ENCODE measurements at regions not wholly inside any gene's neighbourhood (a gene's known extent, or its start where the extent isn't known, plus 50 kb on each side); places are given as distances from the start of the nearest gene placed in this dataset.

- no peak for DNase-seq (ENCODE audit: low read depth)
Observed at GRCh38 chr3:67791620-67792019, 137.2 kb upstream of the SUCLG2 start.

- peak; percentile 59 for DNase-seq (ENCODE audit: low read depth)
Observed at GRCh38 chr3:67790043-67790442, 135.6 kb upstream of the SUCLG2 start.

DNA sequence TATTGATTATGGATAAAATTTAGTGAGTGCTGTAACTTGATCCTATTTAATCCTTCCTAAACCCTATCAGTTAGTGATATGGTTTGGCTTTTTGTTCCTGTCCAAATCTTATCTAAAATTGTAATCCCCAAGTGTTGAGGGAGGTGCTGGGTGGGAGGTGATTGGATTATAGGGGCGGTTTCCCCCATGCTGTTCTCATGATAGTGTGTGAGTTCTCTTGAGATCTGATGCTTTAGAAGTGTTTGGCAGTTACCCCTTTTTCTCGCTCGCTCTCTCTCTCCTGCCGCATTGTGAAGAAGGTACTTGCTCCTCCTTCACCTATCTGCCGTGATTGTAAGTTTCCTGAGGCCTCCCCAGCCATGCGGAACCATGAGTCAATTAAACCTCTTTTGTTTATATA lies 134.0 kb upstream of the SUCLG2 start:
- no peak for DNase-seq (ENCODE audit: low read depth)

DNA sequence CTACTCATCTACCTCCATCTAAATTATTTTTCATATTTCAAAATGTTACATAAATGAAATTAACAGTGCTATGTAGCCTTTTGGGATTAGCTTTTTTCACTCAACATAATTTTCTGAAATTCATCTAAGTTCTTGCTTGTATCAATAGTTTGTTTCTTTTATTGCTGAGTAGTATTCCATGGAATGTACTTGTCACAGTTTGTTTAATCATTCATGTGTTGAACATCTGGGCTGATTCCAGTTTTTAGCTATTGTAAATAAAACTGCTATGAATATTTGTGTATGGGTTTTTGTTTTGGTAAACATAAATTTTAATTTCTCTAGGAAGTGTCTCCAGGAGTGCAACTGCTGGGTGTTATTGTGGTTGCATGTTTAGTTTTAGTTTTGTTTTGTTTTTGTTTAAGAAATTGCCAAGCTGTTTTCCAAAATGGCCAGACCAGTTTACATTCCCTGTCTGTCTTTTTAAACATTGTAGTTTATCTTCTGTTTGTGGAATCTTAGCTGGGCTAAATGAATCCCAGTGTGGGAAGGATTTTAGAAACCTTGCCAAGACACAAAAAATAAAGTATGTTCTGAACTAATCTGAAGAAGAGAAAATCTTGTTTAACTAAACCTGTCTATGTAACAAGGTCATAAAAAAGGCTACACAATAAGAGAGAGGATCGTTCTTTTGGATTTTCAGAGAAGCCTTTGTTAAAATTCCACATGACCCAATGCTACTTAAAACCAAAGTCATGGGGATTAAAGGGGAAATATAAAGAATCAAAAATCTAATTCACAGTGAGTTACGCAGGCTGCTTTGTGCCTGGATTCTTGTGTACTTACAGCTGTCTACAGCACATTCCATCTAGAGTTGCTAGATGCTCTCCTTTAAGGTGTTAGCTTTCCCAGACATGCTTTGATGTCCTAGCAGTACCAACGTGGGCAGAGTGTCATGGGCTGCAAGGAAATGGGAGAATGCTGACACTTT lies 129.2 kb upstream of the SUCLG2 start:
- DNase-seq (ENCODE audit: low read depth) = no peak

DNA sequence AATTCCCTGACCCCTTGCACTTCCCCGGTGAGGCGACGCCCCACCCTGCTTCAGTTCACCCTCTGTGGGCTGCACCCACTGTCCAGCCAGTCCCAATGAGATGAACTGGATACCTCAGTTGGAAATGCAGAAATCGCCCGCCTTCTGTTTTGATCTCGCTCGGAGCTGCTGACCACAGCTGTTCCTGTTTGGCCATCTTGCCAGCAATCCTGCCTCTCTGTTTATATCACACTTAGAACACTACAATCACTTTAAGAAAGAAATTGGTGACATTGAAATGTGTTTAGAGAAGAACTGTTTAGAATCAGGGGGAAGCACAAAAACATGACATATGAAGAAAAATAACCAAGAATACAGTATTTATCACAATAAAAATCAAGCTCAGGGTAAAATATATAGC lies 127.5 kb upstream of the SUCLG2 start:
- no peak for DNase-seq (ENCODE audit: low read depth)

GRCh38 chr3:67781218-67781617 lies 126.8 kb upstream of the SUCLG2 start:
- no peak for DNase-seq (ENCODE audit: low read depth)

DNA sequence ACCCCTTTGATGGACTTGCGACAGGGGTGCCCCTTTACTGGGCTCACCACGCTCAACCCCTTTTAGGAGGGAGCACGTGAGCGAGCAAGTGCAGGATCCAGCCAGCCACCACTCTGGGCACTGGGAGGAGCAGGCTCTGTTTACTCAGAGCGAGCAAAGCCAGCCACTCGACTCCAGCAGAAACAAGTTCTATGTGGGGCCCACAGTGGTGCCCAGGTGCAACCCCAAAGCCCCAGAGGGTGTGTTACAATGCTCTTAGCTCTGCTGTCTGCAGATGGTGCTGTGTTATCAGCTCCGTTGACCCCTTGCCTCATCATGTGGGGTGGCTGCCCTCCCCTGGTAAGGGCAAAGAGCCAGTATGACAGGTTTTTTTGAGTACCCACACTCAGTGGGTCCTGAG lies 120.3 kb upstream of the SUCLG2 start:
- DNase-seq (ENCODE audit: low read depth) = no peak

- DNase-seq (ENCODE audit: low read depth) = no peak
Observed at GRCh38 chr3:67765575-67765974, 111.2 kb upstream of the SUCLG2 start.

DNA sequence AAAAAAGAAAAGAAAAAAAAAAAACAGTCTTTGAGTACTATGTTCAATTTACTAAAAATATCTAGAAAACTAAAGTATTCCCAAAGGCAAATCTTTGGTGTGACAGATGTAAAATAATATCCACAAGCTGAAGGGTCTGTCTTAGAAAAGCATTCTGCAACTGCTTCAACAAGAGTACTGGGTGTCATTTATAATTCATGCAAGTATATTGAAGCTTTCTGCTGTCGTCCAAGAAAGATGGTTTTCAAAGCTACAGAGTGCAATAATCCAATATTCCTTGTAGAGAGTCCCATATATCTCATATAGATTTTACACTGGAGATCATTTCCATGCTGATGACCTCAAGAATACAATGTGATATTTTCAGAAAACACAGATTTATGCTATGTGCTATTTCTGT lies 90.9 kb upstream of the SUCLG2 start:
- no peak for DNase-seq (ENCODE audit: low read depth)

DNA sequence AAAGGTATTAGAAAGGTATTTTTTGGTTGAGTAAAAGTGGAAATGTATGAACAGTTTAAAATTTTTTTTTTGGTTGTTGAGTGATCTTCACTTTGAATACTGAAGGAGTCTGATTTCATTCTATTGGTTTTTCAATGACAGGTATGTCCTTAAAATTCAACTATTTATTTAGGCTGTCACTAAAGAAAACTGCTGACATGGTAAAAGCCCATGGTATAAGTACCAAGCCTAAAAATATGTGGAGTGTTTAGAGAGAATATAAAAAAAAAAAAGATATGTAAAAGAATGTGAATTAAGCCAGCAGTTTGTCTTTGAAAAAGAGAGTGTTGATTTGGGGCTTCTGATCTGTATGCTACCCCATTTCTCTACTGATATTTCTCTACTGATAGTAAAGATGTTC lies 90.3 kb upstream of the SUCLG2 start:
- DNase-seq (ENCODE audit: low read depth) = no peak

DNA sequence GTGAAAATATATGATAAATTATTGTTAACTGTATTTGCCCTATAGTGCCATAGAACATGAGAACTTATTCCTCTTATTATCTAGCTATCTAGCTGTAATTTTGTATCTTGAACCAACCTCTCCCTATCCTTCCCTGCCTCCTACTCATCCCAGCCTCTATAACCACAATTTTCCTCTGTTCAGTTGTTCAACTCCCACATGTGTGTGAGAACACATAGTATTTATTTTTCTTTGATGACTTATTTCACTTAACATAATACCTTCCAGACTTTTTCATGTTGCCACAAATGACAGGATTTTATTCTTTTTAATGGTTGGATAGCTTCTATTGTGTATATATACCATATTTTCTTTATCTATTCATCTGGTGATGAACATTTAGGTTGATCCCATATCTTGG lies 85.4 kb upstream of the SUCLG2 start:
- no peak for DNase-seq (ENCODE audit: low read depth)

DNA sequence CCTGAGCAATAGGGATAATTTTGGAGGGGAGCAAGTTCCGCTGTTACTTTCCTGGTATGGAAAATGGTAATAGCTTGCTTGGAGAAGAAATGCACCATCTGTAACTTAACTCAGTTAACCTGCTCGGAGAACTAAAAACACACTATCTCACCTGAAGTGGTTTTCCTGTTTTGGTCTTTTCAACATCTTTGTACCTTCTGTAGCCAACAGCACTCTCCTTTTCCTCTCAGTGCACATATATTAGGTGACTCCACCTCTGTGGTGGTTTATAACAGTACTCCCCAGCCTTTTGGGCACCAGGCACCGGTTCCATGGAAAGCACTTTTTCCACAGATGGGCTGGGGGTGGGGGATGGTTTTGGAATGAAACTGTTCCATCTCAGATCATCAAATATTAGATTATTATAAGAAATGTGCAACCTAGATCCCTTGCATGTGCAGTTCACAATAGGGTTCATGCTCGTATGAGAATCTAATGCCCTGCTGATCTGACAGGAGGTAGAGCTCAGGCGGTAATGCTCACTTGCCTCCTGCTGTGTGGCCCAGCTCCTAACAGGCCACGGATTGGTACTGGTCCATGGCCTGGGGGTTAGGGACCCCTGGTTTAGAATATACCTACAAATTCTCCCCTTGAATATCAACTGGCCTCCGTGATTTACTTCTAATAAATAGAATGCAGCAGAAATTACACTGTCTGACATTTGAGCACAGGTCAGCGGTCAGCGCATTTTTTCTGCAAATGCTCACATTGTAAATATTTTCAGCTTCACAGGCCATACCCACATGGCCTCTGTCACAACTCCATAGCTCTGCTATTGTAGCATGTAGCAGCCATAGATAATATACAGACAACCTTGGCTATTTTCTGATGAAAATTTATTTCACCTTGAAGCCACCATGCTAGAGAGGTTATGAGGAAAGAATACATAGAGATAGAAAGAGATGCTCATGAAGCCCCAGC lies 83.8 kb upstream of the SUCLG2 start:
- no peak for DNase-seq (ENCODE audit: low read depth)

DNA sequence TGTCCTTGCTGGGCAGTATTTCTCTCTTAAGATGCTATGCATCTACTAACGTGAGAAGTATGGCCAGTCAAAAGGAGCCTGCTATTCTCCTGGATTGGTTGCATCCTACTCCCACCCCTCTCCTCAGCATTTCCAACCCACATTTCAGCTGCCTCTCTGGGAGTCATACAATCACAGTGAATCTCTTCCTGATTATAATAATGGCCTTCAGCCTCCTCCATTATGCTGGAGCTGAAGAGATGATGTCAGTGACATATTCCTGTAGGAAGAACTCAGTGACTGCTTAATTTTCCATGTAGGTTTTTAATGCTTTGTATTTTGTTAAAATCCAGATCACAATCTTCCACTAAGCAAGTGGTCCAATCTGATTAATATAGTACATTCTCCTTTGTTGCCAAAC lies 82.7 kb upstream of the SUCLG2 start:
- no peak for DNase-seq (ENCODE audit: low read depth)

DNA sequence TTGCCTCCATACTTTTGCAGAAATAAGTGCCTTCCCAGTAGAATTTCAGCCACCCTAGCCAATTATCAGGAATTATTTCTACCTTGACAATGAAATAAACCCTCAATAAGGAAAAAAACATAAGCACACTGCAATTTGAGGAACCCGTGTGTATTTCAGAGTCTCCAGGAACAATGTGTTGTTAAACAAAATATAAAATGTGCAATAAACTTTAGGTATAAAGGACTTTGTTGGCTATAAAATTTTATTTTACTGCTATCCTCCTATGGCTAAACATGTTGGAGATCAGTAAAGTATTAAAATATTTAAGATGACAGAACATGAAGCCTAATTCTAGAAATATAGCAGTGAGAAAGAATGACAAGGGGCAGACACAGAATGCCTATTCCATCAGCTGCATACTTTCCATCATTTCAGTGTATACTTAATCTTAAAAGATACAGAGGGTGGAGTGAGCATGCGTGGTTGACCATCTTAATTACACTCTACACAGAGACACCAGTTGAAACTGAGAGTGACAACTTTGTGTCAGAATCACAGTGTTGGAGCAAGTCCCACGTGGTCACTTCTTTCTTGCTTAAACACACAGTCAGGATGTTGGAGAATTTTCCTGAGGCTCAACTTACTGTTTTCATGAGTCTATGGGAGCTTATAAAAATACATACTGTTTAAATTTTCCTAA lies 79.0 kb upstream of the SUCLG2 start:
- DNase-seq (ENCODE audit: low read depth) = no peak

DNA sequence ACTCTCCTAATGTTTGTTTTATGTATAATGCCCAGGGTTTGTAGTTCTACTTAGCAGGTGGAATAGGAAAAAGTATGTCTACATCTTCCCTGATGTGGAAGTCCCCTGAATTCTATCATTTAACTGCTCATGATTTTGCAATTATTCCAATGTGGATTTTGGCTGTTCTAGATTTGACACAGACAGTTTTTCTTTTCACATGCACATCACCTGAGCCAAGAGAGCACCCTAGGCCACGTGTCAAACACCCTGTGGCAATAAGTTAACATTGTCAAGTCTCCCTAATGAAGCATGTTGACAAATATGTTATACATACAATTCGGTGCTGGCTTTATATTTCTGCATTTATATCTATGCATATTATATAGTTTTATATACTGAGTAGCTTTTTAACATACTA lies 70.0 kb upstream of the SUCLG2 start:
- no peak for DNase-seq (ENCODE audit: low read depth)

GRCh38 chr3:67723863-67724262 lies 69.5 kb upstream of the SUCLG2 start:
- DNase-seq (ENCODE audit: low read depth) = no peak

GRCh38 chr3:67719333-67719732 lies 64.9 kb upstream of the SUCLG2 start:
- peak; percentile 69 for DNase-seq (ENCODE audit: low read depth)

DNA sequence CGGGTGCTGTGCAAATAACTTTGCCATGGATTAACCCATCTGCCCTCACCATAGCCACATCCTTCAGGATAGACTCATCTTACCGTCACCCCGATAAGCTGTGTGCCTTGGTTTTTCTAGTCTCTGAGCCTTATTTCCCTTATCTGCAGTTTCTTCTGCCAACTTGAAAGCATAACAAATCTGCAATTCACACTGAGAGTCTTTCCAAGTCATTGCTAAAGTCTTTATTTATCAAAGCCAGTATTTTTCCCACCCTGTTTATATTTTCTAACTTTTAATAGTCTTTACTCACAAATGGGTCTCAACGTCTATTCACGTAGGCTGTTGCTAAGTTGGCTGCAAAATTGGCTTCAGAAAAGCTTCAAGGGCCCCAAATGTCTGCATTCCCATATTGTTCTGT lies 61.6 kb upstream of the SUCLG2 start:
- no peak for DNase-seq (ENCODE audit: low read depth)

DNA sequence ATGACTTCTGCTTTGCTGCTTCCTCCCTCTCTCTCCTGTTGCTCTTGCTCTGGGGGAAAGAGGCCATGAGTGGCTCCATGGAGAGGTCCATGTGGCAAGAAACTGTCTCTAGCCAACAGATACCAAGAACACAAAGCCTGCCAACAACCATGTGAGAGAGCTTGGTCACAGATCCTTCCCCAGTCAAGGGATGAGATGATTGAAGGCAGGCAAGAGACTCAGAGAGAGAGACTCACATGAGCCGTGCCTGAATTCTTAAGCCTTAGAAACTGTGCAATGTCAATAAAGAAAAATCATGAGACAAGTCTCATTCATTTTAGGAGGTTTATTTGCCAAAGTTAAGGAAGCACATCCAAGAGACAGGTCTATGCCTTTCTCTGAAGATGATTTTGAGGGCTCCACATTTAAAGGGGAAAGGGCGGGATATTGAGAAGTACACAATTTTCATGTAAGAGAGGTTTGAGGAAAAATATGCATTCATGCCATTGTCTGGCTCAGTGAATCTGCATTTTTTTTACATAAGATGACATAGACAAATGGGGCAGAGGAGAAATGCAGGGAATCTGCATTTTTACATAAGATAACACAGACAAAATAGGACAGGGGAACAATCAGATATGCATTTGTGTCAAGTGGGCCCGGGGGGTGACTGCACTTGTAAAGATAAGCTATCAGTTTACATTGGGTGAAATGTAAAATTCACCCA lies 59.5 kb upstream of the SUCLG2 start:
- DNase-seq (ENCODE audit: low read depth) = no peak

DNA sequence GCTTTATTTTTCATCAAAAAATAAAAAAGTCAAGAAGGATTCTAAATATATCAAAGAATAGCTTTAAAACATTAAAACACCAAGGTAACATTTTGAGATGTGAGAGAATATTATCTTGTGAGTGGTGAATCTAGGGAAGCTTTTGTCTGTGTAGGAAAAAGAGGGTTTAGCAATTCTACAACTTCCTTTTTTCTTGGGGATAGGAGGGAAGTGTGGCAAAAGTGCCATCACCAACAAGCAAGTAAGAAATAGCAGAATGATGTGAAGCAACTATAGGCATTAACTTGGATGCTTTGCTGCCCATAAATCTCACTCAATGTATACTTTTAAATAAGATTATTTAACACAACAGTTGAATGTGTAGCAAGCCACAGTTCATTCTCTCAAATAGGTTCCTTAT lies 57.8 kb upstream of the SUCLG2 start:
- no peak for DNase-seq (ENCODE audit: low read depth)

DNA sequence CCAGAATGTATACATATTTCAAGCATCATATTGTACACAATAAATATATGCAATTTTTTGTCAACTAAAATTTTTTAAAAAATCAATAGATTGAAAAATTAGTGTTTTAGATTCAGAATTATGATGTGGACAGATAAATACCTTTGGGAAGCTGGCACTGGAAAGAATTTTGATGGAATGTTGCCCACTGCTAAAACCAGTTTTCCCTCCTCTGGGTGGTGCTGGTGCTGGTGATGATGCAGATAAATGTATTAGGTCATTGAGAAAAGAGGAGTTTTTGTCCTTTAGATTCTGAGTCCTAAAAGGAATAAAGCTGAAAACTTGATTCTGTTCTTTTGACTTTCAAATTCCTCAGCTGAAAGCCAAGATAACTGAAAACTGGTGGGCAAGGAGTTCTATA lies 56.0 kb upstream of the SUCLG2 start:
- no peak for DNase-seq (ENCODE audit: low read depth)

Measured in RPMI7951 (cell line).